Urinary bladder (tissue), 3 donors: ENCODE measurements at regions not wholly inside any gene's neighbourhood (a gene's known extent, or its start where the extent isn't known, plus 50 kb on each side); places are given as distances from the start of the nearest gene placed in this dataset.

ENCODE experiments used
- DNase-seq: peaks from one replicate; pipeline ENCODE4 v3.0.0-alpha.2; 2015; ENCODE audit errors: extremely low spot score
- H3K27ac ChIP-seq: one replicate; pipeline ENCODE4 v1.5.1; 2013; ENCODE audit warnings: low read depth, mild to moderate bottlenecking, moderate library complexity
- H3K36me3 ChIP-seq: one replicate; pipeline ENCODE4 v1.6.1; 2013; ENCODE audit warnings: mild to moderate bottlenecking, moderate library complexity; ENCODE audit not compliant: insufficient read depth
- H3K4me1 ChIP-seq: one replicate; pipeline ENCODE4 v1.6.1; 2013; ENCODE audit warnings: mild to moderate bottlenecking, moderate library complexity; ENCODE audit not compliant: insufficient read depth
- H3K4me3 ChIP-seq: one replicate; pipeline ENCODE4 v1.5.1; 2013; ENCODE audit warnings: low read depth, low read length
- WGBS: extraction: QIAGEN DNeasy Blood & Tissue Kit; methylation state at CpG from one replicate; pipeline ENCODE4 v1.1.7; 2013; 5-methylcytosine and 5-hydroxymethylcytosine counted together
- donor health status: healthy with polysubstance abuse.
- donor health status: healthy.

- H3K4me3 ChIP-seq: no peak overlapping the region
- no peak overlapping the region for H3K27ac ChIP-seq
- DNase-seq: no peak
- no peaks in the 10 kb centered on the region for H3K36me3 ChIP-seq
- H3K4me1 ChIP-seq: no peaks in the 10 kb centered on the region
- 75% methylated on average over 3 of the region's 3 CpGs for WGBS
These were observed 109.8 kb upstream of the HDX start for GRCh38 chrX:84611843-84612636.

GRCh38 chrX:84634201-84634782 lies 132.0 kb upstream of the HDX start:
- no peaks in the 10 kb centered on the region for H3K4me1 ChIP-seq
- no peaks in the 10 kb centered on the region for H3K36me3 ChIP-seq
- DNase-seq: no peak
- no peak overlapping the region for H3K27ac ChIP-seq
- WGBS: 70% methylated on average over 3 of the region's 3 CpGs
- H3K4me3 ChIP-seq: no peak overlapping the region

- Histone ChIP-seq H3K4me1 (no peaks in the 10 kb centered on the region), H3K4me3 (no peak overlapping the region), H3K27ac (no peak overlapping the region), H3K36me3 (no peaks in the 10 kb centered on the region)
- no peak for DNase-seq
- 71% methylated on average over 2 of the region's 2 CpGs for WGBS
These were observed 163.8 kb upstream of the HDX start for GRCh38 chrX:84666086-84666485.

GRCh38 chrX:84690228-84690627 lies 188.0 kb upstream of the HDX start:
- H3K27ac ChIP-seq: no peak overlapping the region
- no peaks in the 10 kb centered on the region for H3K4me1 ChIP-seq
- 71% methylated on average over 1 of the region's 1 CpG for WGBS
- DNase-seq: no peak
- H3K4me3 ChIP-seq: no peak overlapping the region
- no peaks in the 10 kb centered on the region for H3K36me3 ChIP-seq

GRCh38 chrX:84709987-84710386 lies 207.7 kb upstream of the HDX start:
- 57% methylated on average over 2 of the region's 2 CpGs for WGBS
- Histone ChIP-seq H3K36me3 (no peaks in the 10 kb centered on the region), H3K27ac (no peak overlapping the region), H3K4me3 (no peak overlapping the region), H3K4me1 (no peaks in the 10 kb centered on the region)
- no peak for DNase-seq

GRCh38 chrX:84710611-84711010 lies 208.4 kb upstream of the HDX start:
- H3K27ac ChIP-seq: no peak overlapping the region
- DNase-seq: no peak
- no peaks in the 10 kb centered on the region for H3K4me1 ChIP-seq
- no peak overlapping the region for H3K4me3 ChIP-seq
- no peaks in the 10 kb centered on the region for H3K36me3 ChIP-seq
- 20% methylated on average over 3 of the region's 3 CpGs for WGBS

- no peak for DNase-seq
- Histone ChIP-seq H3K36me3 (no peaks in the 10 kb centered on the region), H3K27ac (no peak overlapping the region), H3K4me1 (no peaks in the 10 kb centered on the region), H3K4me3 (no peak overlapping the region)
- WGBS: 20% methylated on average over 2 of the region's 2 CpGs
These were observed 210.4 kb upstream of the HDX start for GRCh38 chrX:84712621-84713020.

GRCh38 chrX:84715315-84715714 lies 213.1 kb upstream of the HDX start:
- Histone ChIP-seq H3K4me1 (no peaks in the 10 kb centered on the region), H3K36me3 (no peaks in the 10 kb centered on the region), H3K4me3 (no peak overlapping the region), H3K27ac (no peak overlapping the region)
- 59% methylated on average over 4 of the region's 4 CpGs for WGBS
- DNase-seq: no peak

- WGBS: 72% methylated on average over 2 of the region's 2 CpGs
- H3K4me1 ChIP-seq: no peaks in the 10 kb centered on the region
These were observed 215.1 kb upstream of the HDX start for GRCh38 chrX:84717343-84717742.

GRCh38 chrX:84721416-84721815 lies 219.2 kb upstream of the HDX start:
- no peak overlapping the region for H3K4me3 ChIP-seq
- 52% methylated on average over 2 of the region's 2 CpGs for WGBS
- H3K4me1 ChIP-seq: no peaks in the 10 kb centered on the region
- no peaks in the 10 kb centered on the region for H3K36me3 ChIP-seq
- no peak overlapping the region for H3K27ac ChIP-seq
- DNase-seq: no peak

More at GRCh38 chrX:84717343-84717742, 215.1 kb upstream of the HDX start:
- Histone ChIP-seq H3K4me3 (no peak overlapping the region), H3K36me3 (no peaks in the 10 kb centered on the region), H3K27ac (no peak overlapping the region)
- DNase-seq: no peak

- H3K36me3 ChIP-seq: no peaks in the 10 kb centered on the region
- no peaks in the 10 kb centered on the region for H3K4me1 ChIP-seq
- DNase-seq: no peak
- WGBS: 87% methylated on average over 5 of the region's 5 CpGs
- no peak overlapping the region for H3K27ac ChIP-seq
- H3K4me3 ChIP-seq: no peak overlapping the region
These were observed 222.3 kb upstream of the HDX start for GRCh38 chrX:84724576-84724975.

GRCh38 chrX:84729408-84729807 lies 227.2 kb upstream of the HDX start:
- Histone ChIP-seq H3K36me3 (no peaks in the 10 kb centered on the region), H3K27ac (no peak overlapping the region), H3K4me1 (no peaks in the 10 kb centered on the region), H3K4me3 (no peak overlapping the region)
- WGBS: 57% methylated on average over 4 of the region's 4 CpGs
- DNase-seq: no peak

- Histone ChIP-seq H3K36me3 (no peaks in the 10 kb centered on the region), H3K27ac (no peak overlapping the region), H3K4me3 (no peak overlapping the region), H3K4me1 (no peaks in the 10 kb centered on the region)
- no peak for DNase-seq
- 19% methylated on average over 5 of the region's 5 CpGs for WGBS
These were observed 227.6 kb upstream of the HDX start for GRCh38 chrX:84729809-84730208.

- H3K4me1 ChIP-seq: no peaks in the 10 kb centered on the region
- H3K4me3 ChIP-seq: no peak overlapping the region
- H3K27ac ChIP-seq: no peak overlapping the region
- no peaks in the 10 kb centered on the region for H3K36me3 ChIP-seq
- DNase-seq: no peak
- 39% methylated on average over 3 of the region's 3 CpGs for WGBS
These were observed 232.8 kb upstream of the HDX start for GRCh38 chrX:84735025-84735424.
